MM.1S (cell line): ENCODE measurements at regions not wholly inside any gene's neighbourhood (a gene's known extent, or its start where the extent isn't known, plus 50 kb on each side); places are given as distances from the start of the nearest gene placed in this dataset.

Experiments used
- EZH2 ChIP-seq: fragments of 300-600 bp; sonication (generic); optimal IDR thresholded peaks from 2 replicates; pipeline ENCODE3; 2017; ENCODE audit warnings: low read depth, mild to moderate bottlenecking, antibody characterized with exemption, low read length, mixed read lengths
- EZH2phosphoT487 ChIP-seq: fragments of 300-600 bp; sonication (generic); IDR thresholded peaks from 2 replicates; pipeline ENCODE4 v1.6.1; 2018; ENCODE audit warnings: antibody characterized with exemption, low read length
- TF ChIP-seq, protein P1 (sequence below): fragments of 300-600 bp; sonication (generic); IDR thresholded peaks from 2 replicates; pipeline ENCODE4 v1.5.1; 2016; ENCODE audit warnings: antibody characterized with exemption, low read length, mixed read lengths

DNA sequence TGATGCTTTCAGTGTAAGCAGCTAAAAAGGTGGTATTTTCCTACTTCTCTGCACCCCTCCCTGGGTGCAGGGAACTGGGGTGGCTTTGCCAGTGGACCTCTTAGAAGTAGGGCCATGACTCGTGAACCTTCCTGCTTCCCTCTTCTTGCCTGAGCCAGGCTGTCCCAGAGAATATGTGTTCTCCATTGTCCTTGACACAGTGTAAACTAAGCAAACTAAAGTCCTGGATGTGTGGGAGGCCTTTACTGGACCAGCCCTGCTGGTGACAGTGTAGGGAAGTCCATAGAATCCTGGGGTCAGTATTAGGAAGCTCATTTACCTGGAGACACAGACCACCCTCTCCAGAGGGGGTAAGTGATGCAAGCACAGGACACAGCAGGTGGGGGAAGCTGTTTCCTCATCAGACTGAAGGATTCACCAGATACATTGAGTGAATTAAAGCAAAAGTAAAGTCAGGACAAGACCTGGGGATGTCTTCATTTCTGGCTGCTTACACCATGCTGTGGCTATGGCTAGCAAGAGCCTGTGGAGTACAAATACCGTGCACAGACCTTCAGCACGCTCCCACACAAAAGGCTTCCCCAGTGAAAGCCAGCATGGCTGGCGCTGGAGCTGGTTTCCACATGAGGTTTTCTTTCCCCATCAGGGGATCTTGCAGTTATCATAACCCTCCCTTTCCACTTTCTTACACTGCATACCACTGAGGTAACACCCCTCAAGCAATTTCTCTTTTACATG is 64.8 kb upstream of the LPP start:
- TF ChIP-seq, protein P1, sequence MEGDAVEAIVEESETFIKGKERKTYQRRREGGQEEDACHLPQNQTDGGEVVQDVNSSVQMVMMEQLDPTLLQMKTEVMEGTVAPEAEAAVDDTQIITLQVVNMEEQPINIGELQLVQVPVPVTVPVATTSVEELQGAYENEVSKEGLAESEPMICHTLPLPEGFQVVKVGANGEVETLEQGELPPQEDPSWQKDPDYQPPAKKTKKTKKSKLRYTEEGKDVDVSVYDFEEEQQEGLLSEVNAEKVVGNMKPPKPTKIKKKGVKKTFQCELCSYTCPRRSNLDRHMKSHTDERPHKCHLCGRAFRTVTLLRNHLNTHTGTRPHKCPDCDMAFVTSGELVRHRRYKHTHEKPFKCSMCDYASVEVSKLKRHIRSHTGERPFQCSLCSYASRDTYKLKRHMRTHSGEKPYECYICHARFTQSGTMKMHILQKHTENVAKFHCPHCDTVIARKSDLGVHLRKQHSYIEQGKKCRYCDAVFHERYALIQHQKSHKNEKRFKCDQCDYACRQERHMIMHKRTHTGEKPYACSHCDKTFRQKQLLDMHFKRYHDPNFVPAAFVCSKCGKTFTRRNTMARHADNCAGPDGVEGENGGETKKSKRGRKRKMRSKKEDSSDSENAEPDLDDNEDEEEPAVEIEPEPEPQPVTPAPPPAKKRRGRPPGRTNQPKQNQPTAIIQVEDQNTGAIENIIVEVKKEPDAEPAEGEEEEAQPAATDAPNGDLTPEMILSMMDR = no peak
- TF ChIP-seq EZH2phosphoT487 (no peak), EZH2 (no peak)
